NCI-H1048 (cell line): ENCODE measurements at regions not wholly inside any gene's neighbourhood (a gene's known extent, or its start where the extent isn't known, plus 50 kb on each side); places are given as distances from the start of the nearest gene placed in this dataset.

ENCODE experiments used
- DNase-seq: peaks from one replicate; lab custom pipeline; 2025; lab: John Stamatoyannopoulos, UW

- no peak for DNase-seq
These were observed 149.7 kb upstream of the IRX4 start for GRCh38 chr5:2032432-2032831.

- DNase-seq: no peak
These were observed 148.9 kb upstream of the IRX4 start for GRCh38 chr5:2031581-2031980.

DNA sequence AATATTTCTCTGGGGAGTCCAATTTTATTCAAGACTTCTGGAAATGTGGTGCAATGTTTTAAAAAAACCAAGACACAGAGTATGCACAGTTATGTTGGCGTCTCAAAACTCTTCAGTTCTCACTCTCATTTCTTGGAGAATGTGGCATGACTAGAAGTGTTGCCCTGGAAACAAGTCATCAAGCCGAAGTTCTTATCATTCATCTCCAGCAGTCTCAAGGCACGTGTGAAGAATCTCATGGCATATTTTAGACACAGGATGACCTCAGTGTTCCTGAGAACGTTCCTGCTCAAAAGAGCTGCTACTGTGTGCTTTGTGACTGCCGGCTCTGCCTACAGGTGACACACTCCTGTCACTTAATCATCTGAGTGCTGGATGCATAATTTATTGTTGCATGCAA lies 147.4 kb upstream of the IRX4 start:
- DNase-seq: no peak

GRCh38 chr5:2029206-2029605 lies 146.5 kb upstream of the IRX4 start:
- DNase-seq: no peak

- DNase-seq: no peak
These were observed 145.1 kb upstream of the IRX4 start for GRCh38 chr5:2027790-2028189.

DNA sequence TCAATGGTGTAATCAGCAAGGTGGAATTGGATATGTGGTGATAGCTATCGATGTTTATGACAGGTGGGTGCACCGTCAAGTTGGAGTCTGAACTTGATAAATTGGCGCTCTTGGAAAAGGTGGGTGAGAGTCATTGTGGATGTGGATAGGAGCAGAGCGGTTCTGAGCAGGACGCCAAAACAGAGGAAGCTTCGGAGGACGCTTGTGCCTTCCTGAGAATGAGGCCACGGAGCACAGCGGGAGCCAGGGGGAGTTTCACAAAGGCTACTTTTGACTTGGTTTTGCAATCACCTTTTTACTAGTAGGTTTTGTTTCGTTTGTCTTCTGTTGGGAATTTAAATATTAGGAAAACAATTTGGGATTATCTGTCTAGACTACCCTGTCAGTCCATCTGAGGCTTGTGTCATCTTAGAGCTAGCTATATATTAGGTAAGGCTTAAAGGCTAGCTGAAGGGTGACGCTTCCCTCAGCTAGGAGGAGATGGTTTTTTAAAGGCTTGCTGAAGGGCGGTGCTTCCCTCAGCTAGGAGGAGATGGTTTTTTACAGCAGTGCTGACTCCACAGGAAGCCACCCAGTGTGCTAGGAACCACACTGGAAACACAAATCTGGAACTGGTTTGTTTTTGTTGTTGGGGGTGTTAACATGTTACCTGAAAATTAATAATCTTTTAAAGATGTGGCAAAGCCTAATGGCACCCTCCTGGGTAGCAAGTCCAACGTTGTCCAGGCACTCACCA lies 142.4 kb upstream of the IRX4 start:
- no peak for DNase-seq

- no peak for DNase-seq
These were observed 140.5 kb upstream of the IRX4 start for GRCh38 chr5:2023196-2023595.

- DNase-seq: no peak
These were observed 139.7 kb upstream of the IRX4 start for GRCh38 chr5:2022436-2022835.

- no peak for DNase-seq
These were observed 138.9 kb upstream of the IRX4 start for GRCh38 chr5:2021484-2022176.

- no peak for DNase-seq
These were observed 138.0 kb upstream of the IRX4 start for GRCh38 chr5:2020730-2021129.

- DNase-seq: no peak
These were observed 137.0 kb upstream of the IRX4 start for GRCh38 chr5:2019716-2020115.

GRCh38 chr5:2018390-2018724 lies 135.6 kb upstream of the IRX4 start:
- DNase-seq: no peak

- DNase-seq: no peak
These were observed 135.0 kb upstream of the IRX4 start for GRCh38 chr5:2017540-2018389.

DNA sequence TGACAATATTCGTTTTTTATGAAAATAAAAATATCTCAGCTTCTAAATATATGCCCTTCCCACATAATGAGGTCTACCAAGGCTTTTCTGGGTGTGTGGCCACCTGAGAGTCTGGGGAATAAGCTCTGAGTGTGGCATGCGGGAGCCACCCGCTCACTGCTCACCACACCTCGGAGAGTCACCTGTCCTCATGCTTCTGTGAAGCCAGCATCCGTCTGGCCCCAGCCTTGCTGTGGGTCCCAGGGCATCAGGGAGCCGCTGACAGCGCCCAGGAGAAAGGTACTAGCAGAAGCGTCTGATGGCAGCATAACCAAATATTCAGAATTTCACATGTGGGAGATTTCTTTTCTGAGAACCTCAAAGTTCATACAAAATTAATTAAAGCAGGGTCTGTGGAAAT lies 133.2 kb upstream of the IRX4 start:
- DNase-seq: no peak

GRCh38 chr5:2015124-2015848 lies 132.6 kb upstream of the IRX4 start:
- no peak for DNase-seq

DNA sequence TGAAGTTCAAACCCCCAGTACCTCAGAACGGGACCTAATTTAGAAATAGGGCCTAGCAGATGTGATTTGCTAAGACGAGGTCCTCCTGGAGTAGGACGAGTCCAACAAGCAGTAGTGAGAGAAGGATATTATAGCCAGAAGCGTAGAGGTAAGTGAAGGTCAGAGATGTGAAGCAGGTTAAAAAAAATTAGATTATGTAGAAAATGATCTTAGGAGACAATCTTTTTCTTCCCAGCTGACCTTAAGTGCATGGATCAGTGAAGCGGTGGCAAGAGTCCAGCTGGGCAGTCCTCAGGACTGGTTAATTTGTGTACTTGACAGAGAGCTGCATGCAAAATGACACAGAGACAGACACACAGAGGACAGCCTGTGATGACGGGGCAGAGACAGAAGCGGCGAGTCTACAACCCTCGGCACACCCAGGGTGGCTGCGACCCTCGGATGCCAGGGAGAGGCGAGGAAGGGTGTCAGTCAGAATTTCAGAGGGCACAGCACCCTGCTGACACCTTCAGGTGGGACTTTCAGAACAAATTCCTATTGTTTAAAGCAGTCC lies 131.4 kb upstream of the IRX4 start:
- DNase-seq: no peak

- no peak for DNase-seq
These were observed 130.8 kb upstream of the IRX4 start for GRCh38 chr5:2013301-2014057.

DNA sequence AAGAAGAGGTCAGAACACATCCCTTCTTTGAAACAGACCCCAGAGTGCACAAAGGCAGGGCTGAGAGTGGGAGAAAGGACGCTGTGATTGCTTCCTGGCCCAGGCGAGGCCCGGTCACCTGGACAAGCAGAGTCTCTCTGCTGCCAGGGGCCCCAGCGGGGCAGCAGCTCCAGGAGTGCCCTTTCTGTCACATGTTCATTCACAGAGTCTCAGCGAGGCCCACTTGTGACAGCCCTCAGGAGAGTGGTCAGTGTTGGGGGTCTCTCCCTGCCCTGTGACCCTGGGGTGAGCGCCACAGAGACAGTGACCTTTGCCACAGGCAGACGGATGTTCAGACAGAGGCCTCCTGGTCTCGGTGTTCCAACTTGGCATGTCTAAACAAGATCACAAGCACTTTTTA lies 130.2 kb upstream of the IRX4 start:
- DNase-seq: no peak

DNA sequence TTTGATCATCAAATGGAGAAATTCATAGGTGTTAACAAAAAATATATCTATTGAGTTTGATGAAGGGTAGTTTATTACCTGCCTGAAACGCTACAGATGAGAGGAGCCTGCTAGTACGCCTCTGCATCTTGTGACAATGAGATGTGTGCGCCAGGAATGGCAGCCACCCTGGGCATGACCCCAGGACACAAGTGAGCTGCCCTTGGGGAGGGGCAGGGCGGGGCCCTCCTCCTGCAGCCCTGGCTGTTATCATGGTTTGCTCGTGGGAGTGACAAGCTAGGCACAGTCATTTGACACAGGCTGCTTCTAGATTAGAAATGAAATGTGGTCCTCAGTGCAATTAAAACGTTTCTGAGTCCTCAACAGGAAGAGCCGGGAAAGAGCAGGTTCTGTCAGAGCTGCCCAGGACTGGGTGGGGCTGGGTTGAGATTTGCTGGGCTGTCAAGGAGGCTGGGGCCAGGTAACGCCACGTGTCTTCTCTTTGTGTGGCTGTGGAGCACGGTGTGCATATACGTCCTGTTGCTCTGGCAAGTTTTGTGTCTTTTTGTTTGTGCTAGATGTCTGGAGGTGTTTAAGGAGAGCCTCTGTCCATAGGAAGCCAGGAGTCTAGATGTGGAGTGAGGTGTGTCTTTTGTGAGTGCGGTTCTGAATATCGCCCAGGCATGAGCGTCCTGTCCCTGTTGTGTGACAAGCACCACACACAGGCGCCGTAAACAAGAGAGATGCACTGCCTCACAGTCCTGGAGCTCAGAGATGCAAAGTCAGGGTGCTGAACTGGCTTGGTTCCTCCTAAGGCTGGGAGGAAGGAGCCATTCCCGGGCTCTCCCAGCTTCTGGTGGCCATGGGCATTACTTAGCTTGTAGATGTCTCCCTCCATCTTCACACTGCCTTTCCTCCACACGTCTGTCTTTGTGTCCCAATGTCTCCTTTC lies 129.0 kb upstream of the IRX4 start:
- no peak for DNase-seq

GRCh38 chr5:2010940-2011339 lies 128.2 kb upstream of the IRX4 start:
- DNase-seq: no peak
